ENCODE measurements at regions not wholly inside any gene's neighbourhood (a gene's known extent, or its start where the extent isn't known, plus 50 kb on each side); places are given as distances from the start of the nearest gene placed in this dataset.

- TF ChIP-seq POLR2A (IDR thresholded peaks at IDR 0.05), result no peak
- TF ChIP-seq CTCF (IDR thresholded peaks at IDR 0.05), result no peak
Observed at GRCh38 chr10:44301781-44302355, 83.0 kb downstream of the CXCL12 start.
